HCT116 (cell line): ENCODE measurements at regions not wholly inside any gene's neighbourhood (a gene's known extent, or its start where the extent isn't known, plus 50 kb on each side); places are given as distances from the start of the nearest gene placed in this dataset.

Experiments
- ATAC-seq: fragments of 200-7000 bp; cut with Tn5 transposase; 2 replicates; pipeline ENCODE4 v1.9.1; 2020; ENCODE audit warnings: mild to moderate bottlenecking, moderate library complexity
- BruUV-seq: library from RNA; stranded (reverse); fragments of 400-500 nt; replicated peaks from 2 replicates; lab custom pipeline; 2021; lab: Mats Ljungman, UMichigan
- CTCF ChIA-PET: fragments of 300-600 bp; sonication (Branson Sonifier 250); formaldehyde crosslinking; loops from one replicate; lab custom pipeline; 2021; ENCODE audit warnings: antibody characterized with exemption; lab: Charles Lee
- POLR2A ChIA-PET: fragments of 300-600, 350-600 bp; sonication (Branson Sonifier 250); formaldehyde crosslinking; loops from one replicate; lab custom pipeline; 2021; ENCODE audit warnings: antibody characterized with exemption; lab: Charles Lee
- RAD21 ChIA-PET, 2 experiments: fragments of 300-600 bp; sonication (Branson Sonifier 250); formaldehyde crosslinking; loops; one replicate each; lab custom pipeline; 2023; ENCODE audit warnings: low total read pairs in 2 of 2; ENCODE audit not compliant: uncharacterized antibody in 2 of 2, unreplicated experiment in 2 of 2, low non-redundant PET in 1 of 2; lab: Charles Lee
- DNase-seq: peaks from one replicate; pipeline ENCODE4 v3.0.0-alpha.2; 2010; ENCODE audit warnings: low read depth, low spot score
- H2AFZ ChIP-seq: fragments of 200-600 bp; shearing (Covaris generic), sonication (generic); 2 replicates; pipeline ENCODE4 v1.6.1; 2017; ENCODE audit warnings: low read depth, mixed run types, mixed read lengths, antibody characterized with exemption, low read length; ENCODE audit not compliant: poor library complexity, severe bottlenecking
- H3K27ac ChIP-seq: 2 replicates; pipeline ENCODE4 v1.5.1; 2012; ENCODE audit warnings: low read depth, low read length
- H3K27me3 ChIP-seq: fragments of 200-600 bp; sonication (generic); 2 replicates; pipeline ENCODE4 v1.6.1; 2016; ENCODE audit warnings: mixed run types, low read length, mixed read lengths; ENCODE audit not compliant: insufficient read depth
- H3K36me3 ChIP-seq, 2 experiments: fragments of 200-500 bp in 1 of 2; fragments of 200-600 bp in 1 of 2; sonication (Bioruptor generic) in 1 of 2; sonication (generic) in 1 of 2; 2 replicates each; pipeline versions ENCODE4 v1.5.1 to v1.6.1; 2014 to 2016; ENCODE audit warnings: low read length in 2 of 2, inconsistent platforms in 1 of 2, mixed read lengths in 1 of 2, mixed run types in 1 of 2; ENCODE audit not compliant: insufficient read depth in 2 of 2, control insufficient read depth in 1 of 2
- H3K4me1 ChIP-seq, 2 experiments: fragments of 200-600 bp in 1 of 2; sonication (generic) in 1 of 2; 2 replicates each; pipeline versions ENCODE4 v1.5.1 to v1.6.1; 2012 to 2017; ENCODE audit warnings: low read length in 2 of 2, inconsistent platforms in 1 of 2, mild to moderate bottlenecking in 1 of 2, mixed read lengths in 1 of 2, mixed run types in 1 of 2, moderate library complexity in 1 of 2; ENCODE audit not compliant: insufficient read depth in 2 of 2, control insufficient read depth in 1 of 2
- H3K4me2 ChIP-seq: fragments of 200-600 bp; sonication (generic); 2 replicates; pipeline ENCODE4 v1.6.1; 2017; ENCODE audit warnings: mixed run types, low read length, mixed read lengths
- H3K4me3 ChIP-seq, 2 experiments: fragments of 200-600 bp in 1 of 2; sonication (generic) in 1 of 2; replicated peaks in 1 of 2; 2 replicates each; pipeline ENCODE4 v1.5.1; 2011 to 2016; ENCODE audit warnings: low read length in 2 of 2, control low read depth in 1 of 2, low read depth in 1 of 2, mild to moderate bottlenecking in 1 of 2, mixed read lengths in 1 of 2, mixed run types in 1 of 2
- H3K79me2 ChIP-seq: fragments of 200-600 bp; sonication (generic); 2 replicates; pipeline ENCODE4 v1.6.1; 2017; ENCODE audit warnings: mild to moderate bottlenecking, mixed run types, low read length, moderate library complexity, mixed read lengths; ENCODE audit not compliant: insufficient read depth
- H3K9ac ChIP-seq: fragments of 200-600 bp; sonication (generic); 2 replicates; pipeline ENCODE4 v1.6.1; 2016; ENCODE audit warnings: low read length, mixed read lengths
- H3K9me2 ChIP-seq: fragments of 200-600 bp; sonication (generic), shearing (Covaris generic); 2 replicates; pipeline ENCODE4 v1.6.1; 2017; ENCODE audit warnings: mixed run types, mild to moderate bottlenecking, moderate library complexity; ENCODE audit not compliant: insufficient read depth
- H3K9me3 ChIP-seq, 2 experiments: fragments of 200-500 bp in 1 of 2; fragments of 200-600 bp in 1 of 2; sonication (Bioruptor generic) in 1 of 2; sonication (generic) in 1 of 2; 2 replicates each; pipeline ENCODE4 v1.6.1; 2014 to 2017; ENCODE audit warnings: low read length in 2 of 2, mixed read lengths in 2 of 2, inconsistent platforms in 1 of 2, low read depth in 1 of 2, mild to moderate bottlenecking in 1 of 2, mixed run types in 1 of 2, moderate library complexity in 1 of 2; ENCODE audit not compliant: control insufficient read depth in 1 of 2, insufficient read depth in 1 of 2
- H4K20me1 ChIP-seq: fragments of 200-600 bp; sonication (generic), shearing (Covaris generic); 2 replicates; pipeline ENCODE4 v1.6.1; 2017; ENCODE audit warnings: mixed run types, mild to moderate bottlenecking, moderate library complexity; ENCODE audit not compliant: insufficient read depth
- CEBPB ChIP-seq: IDR thresholded peaks from 2 replicates; pipeline ENCODE4 v1.6.1; 2012; ENCODE audit warnings: low read depth
- EGR1 ChIP-seq: IDR thresholded peaks from 2 replicates; pipeline ENCODE4 v1.6.1; 2012; ENCODE audit warnings: low read depth
- EZH2phosphoT487 ChIP-seq: fragments of 200-600 bp; IDR thresholded peaks from 2 replicates; pipeline ENCODE4 v1.6.1; 2018; ENCODE audit warnings: antibody characterized with exemption, borderline replicate concordance
- FOSL1 ChIP-seq: IDR thresholded peaks from 2 replicates; pipeline ENCODE4 v1.6.1; 2012; ENCODE audit warnings: low read depth
- JUND ChIP-seq: IDR thresholded peaks from 2 replicates; pipeline ENCODE4 v1.6.1; 2012
- POLR2A ChIP-seq: IDR thresholded peaks from 2 replicates; pipeline ENCODE4 v1.7.0; 2011; ENCODE audit warnings: borderline replicate concordance; ENCODE audit not compliant: insufficient read depth, insufficient read length; ENCODE audit errors: extremely low read depth
- POLR2AphosphoS5 ChIP-seq: IDR thresholded peaks from 2 replicates; pipeline ENCODE4 v1.6.1; 2011; ENCODE audit warnings: mild to moderate bottlenecking, low read depth, low read length, moderate library complexity
- RAD21 ChIP-seq: IDR thresholded peaks from 2 replicates; pipeline ENCODE4 v1.6.1; 2012; ENCODE audit warnings: low read depth, mild to moderate bottlenecking
- SIN3A ChIP-seq: IDR thresholded peaks from 2 replicates; pipeline ENCODE4 v1.6.1; 2012; ENCODE audit warnings: low read depth
- SP1 ChIP-seq: IDR thresholded peaks from 2 replicates; pipeline ENCODE4 v1.6.1; 2012; ENCODE audit warnings: low read depth
- SRF ChIP-seq: IDR thresholded peaks from 2 replicates; pipeline ENCODE4 v1.6.1; 2012; ENCODE audit warnings: low read depth
- TCF7L2 ChIP-seq: IDR thresholded peaks from 2 replicates; pipeline ENCODE4 v1.7.0; 2011; ENCODE audit warnings: borderline replicate concordance, inconsistent platforms; ENCODE audit not compliant: insufficient read depth, insufficient read length; ENCODE audit errors: extremely low read depth
- YY1 ChIP-seq: IDR thresholded peaks from 2 replicates; pipeline ENCODE4 v1.6.1; 2011; ENCODE audit warnings: low read length, low read depth, moderate library complexity, mild to moderate bottlenecking; ENCODE audit not compliant: insufficient replicate concordance; ENCODE audit errors: extremely low read depth
- ZFX ChIP-seq: fragments of 450-650 bp; IDR thresholded peaks from 2 replicates; pipeline ENCODE4 v1.6.1; 2017
- ZNF274 ChIP-seq: fragments of 200-500 bp; sonication (Bioruptor generic); IDR thresholded peaks from 2 replicates; pipeline ENCODE4 v1.6.1; 2014; ENCODE audit warnings: mild to moderate bottlenecking, low read depth, low read length, inconsistent platforms
- intact Hi-C: fragments of 100-400 bp; cut with micrococcal nuclease; formaldehyde crosslinking; loops from 2 replicates; pipeline ENCODE4 v1.10.0; 2022
- TF ChIP-seq, protein P1 (sequence below): IDR thresholded peaks from 2 replicates; pipeline ENCODE4 v1.6.1; 2012
- TF ChIP-seq, protein P2 (sequence below), 3 experiments: fragments of 200-600 bp in 1 of 3; sonication (generic) in 1 of 3; IDR thresholded peaks in 2 of 3; conservative IDR thresholded peaks in 1 of 3; 2 replicates each; pipeline ENCODE4 v1.5.1; 2012 to 2017; ENCODE audit warnings: low read depth in 2 of 3, low read length in 2 of 3, antibody characterized with exemption in 1 of 3, borderline replicate concordance in 1 of 3, control low read depth in 1 of 3, mild to moderate bottlenecking in 1 of 3, mixed read lengths in 1 of 3, mixed run types in 1 of 3, moderate library complexity in 1 of 3; ENCODE audit not compliant: insufficient read depth in 1 of 3
- TF ChIP-seq, protein P3 (sequence below): IDR thresholded peaks from 2 replicates; pipeline ENCODE4 v1.6.1; 2012; ENCODE audit warnings: low read depth

DNA sequence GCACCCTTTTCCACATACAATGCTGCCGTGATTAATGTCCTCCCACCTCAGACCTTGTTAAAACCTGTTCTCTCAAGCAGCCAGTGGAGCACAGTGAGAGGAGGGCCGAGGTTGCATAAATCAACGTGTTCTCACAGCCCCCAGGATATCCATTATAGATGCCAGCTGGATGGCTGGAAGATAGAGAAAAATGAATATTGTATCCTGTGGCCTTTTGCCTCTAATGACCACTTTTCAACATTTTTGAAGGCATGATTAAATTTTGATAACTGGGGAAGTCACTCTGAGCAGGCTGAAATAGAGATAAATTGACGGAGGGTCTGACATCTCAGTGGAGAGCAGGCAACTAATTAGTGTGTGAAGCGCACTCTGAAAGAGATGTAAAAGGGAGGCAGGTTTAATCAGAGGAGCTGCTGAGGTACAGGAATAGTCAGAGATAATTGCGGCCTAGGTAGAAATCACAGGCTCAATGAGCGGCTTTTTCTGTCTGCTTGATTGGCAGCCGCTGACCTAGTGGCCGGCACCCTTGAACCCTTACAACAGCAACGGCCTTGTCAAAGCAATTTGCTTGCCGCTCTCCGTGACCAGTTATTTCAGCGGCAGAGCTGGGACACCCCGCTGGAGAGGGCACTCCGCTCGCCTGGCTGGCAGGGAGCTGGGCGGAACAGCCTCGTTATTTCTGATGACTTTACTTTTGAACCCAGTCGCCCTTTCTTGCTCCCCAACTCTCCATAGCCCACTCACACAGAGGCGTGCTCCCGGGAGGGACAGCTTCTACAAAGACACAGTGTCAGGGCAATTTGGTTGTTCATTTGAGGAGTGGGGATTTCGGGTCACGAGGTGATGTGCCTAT, 560.7 kb downstream of the PSAT1 start:
- H3K4me3 ChIP-seq: no peak overlapping the region
- peaks cover 0 to 6% of the 10 kb centered on the region in 2 experiments; a peak in 1 of 4 replicates for H3K4me1 ChIP-seq
- no peaks in the 10 kb centered on the region for H3K27me3 ChIP-seq
- no peak overlapping the region for H2AFZ ChIP-seq
- H3K4me2 ChIP-seq: no peak overlapping the region
- ChIA-PET CTCF (no interaction called here), RAD21 (no interaction called here), POLR2A (no interaction called here)
- intact Hi-C loops: no loop called here
- TF ChIP-seq TCF7L2: no peak
- TF ChIP-seq ZNF274: no peak
- no peak for TF ChIP-seq FOSL1
- no peak for TF ChIP-seq YY1
- TF ChIP-seq POLR2A: no peak
- TF ChIP-seq CEBPB: no peak
- no peak for TF ChIP-seq JUND
- no peak for TF ChIP-seq SRF
- no peak for TF ChIP-seq SIN3A
- TF ChIP-seq, protein P1, sequence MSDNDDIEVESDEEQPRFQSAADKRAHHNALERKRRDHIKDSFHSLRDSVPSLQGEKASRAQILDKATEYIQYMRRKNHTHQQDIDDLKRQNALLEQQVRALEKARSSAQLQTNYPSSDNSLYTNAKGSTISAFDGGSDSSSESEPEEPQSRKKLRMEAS: no peak
- TF ChIP-seq SP1: no peak
- TF ChIP-seq, protein P2, sequence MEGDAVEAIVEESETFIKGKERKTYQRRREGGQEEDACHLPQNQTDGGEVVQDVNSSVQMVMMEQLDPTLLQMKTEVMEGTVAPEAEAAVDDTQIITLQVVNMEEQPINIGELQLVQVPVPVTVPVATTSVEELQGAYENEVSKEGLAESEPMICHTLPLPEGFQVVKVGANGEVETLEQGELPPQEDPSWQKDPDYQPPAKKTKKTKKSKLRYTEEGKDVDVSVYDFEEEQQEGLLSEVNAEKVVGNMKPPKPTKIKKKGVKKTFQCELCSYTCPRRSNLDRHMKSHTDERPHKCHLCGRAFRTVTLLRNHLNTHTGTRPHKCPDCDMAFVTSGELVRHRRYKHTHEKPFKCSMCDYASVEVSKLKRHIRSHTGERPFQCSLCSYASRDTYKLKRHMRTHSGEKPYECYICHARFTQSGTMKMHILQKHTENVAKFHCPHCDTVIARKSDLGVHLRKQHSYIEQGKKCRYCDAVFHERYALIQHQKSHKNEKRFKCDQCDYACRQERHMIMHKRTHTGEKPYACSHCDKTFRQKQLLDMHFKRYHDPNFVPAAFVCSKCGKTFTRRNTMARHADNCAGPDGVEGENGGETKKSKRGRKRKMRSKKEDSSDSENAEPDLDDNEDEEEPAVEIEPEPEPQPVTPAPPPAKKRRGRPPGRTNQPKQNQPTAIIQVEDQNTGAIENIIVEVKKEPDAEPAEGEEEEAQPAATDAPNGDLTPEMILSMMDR (IDR thresholded peaks at IDR 0.05 in 2 of 3, conservative IDR thresholded peaks at IDR 0.05 in 1 of 3; ENCODE audit: borderline replicate concordance in 1 of 3, insufficient read depth in 1 of 3, low read depth in 2 of 3, low read length in 2 of 3): no peak
- TF ChIP-seq POLR2AphosphoS5: no peak
- no peak for TF ChIP-seq EZH2phosphoT487
- TF ChIP-seq EGR1: no peak
- TF ChIP-seq RAD21: no peak
- TF ChIP-seq, protein P3, sequence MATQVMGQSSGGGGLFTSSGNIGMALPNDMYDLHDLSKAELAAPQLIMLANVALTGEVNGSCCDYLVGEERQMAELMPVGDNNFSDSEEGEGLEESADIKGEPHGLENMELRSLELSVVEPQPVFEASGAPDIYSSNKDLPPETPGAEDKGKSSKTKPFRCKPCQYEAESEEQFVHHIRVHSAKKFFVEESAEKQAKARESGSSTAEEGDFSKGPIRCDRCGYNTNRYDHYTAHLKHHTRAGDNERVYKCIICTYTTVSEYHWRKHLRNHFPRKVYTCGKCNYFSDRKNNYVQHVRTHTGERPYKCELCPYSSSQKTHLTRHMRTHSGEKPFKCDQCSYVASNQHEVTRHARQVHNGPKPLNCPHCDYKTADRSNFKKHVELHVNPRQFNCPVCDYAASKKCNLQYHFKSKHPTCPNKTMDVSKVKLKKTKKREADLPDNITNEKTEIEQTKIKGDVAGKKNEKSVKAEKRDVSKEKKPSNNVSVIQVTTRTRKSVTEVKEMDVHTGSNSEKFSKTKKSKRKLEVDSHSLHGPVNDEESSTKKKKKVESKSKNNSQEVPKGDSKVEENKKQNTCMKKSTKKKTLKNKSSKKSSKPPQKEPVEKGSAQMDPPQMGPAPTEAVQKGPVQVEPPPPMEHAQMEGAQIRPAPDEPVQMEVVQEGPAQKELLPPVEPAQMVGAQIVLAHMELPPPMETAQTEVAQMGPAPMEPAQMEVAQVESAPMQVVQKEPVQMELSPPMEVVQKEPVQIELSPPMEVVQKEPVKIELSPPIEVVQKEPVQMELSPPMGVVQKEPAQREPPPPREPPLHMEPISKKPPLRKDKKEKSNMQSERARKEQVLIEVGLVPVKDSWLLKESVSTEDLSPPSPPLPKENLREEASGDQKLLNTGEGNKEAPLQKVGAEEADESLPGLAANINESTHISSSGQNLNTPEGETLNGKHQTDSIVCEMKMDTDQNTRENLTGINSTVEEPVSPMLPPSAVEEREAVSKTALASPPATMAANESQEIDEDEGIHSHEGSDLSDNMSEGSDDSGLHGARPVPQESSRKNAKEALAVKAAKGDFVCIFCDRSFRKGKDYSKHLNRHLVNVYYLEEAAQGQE: no peak
- no peak for TF ChIP-seq ZFX
- no peaks in the 10 kb centered on the region for H4K20me1 ChIP-seq
- no peak overlapping the region for H3K27ac ChIP-seq
- H3K9me2 ChIP-seq: no peaks in the 10 kb centered on the region
- no peak overlapping the region for H3K9ac ChIP-seq
- BruUV-seq: no TSS peak
- ATAC-seq: no peak
- H3K79me2 ChIP-seq: no peaks in the 10 kb centered on the region
- DNase-seq: no peak
- no peaks in the 10 kb centered on the region for H3K9me3 ChIP-seq
- H3K36me3 ChIP-seq: no peaks in the 10 kb centered on the region
